ENCODE measurements at regions not wholly inside any gene's neighbourhood (a gene's known extent, or its start where the extent isn't known, plus 50 kb on each side); places are given as distances from the start of the nearest gene placed in this dataset.

GRCh38 chr13:37510441-37510840 is 88.1 kb downstream of the POSTN start:
- no peak overlapping the region for H3K4me3 ChIP-seq (replicated peaks in 1 of 4; ENCODE audit: control extremely low read depth in 1 of 4, insufficient read depth in 1 of 4, low read depth in 3 of 4, low read length in 4 of 4)
- H3K4me2 ChIP-seq (ENCODE audit: extremely low read depth, insufficient read depth, low read length) = no peak overlapping the region
- no peaks in the 10 kb centered on the region for H3K4me1 ChIP-seq (ENCODE audit: control insufficient read depth, extremely low read depth, insufficient read depth, low read length)
- H4K20me1 ChIP-seq (ENCODE audit: control insufficient read depth, extremely low read depth, insufficient read depth, low read length) = no peaks in the 10 kb centered on the region
- no peak overlapping the region for H2AFZ ChIP-seq (ENCODE audit: low read length)
- no peaks in the 10 kb centered on the region for H3K79me2 ChIP-seq (ENCODE audit: control insufficient read depth, insufficient read depth, low read length)
- TF ChIP-seq, protein P1, sequence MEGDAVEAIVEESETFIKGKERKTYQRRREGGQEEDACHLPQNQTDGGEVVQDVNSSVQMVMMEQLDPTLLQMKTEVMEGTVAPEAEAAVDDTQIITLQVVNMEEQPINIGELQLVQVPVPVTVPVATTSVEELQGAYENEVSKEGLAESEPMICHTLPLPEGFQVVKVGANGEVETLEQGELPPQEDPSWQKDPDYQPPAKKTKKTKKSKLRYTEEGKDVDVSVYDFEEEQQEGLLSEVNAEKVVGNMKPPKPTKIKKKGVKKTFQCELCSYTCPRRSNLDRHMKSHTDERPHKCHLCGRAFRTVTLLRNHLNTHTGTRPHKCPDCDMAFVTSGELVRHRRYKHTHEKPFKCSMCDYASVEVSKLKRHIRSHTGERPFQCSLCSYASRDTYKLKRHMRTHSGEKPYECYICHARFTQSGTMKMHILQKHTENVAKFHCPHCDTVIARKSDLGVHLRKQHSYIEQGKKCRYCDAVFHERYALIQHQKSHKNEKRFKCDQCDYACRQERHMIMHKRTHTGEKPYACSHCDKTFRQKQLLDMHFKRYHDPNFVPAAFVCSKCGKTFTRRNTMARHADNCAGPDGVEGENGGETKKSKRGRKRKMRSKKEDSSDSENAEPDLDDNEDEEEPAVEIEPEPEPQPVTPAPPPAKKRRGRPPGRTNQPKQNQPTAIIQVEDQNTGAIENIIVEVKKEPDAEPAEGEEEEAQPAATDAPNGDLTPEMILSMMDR (conservative IDR thresholded peaks at IDR 0.05 in 1 of 2, IDR thresholded peaks at IDR 0.05 in 1 of 2; ENCODE audit: low read depth in 1 of 2, low read length in 2 of 2) = no peak
- no peak for TF ChIP-seq EZH2 (IDR thresholded peaks at IDR 0.05; ENCODE audit: low read length, missing control alignments)
- no peaks in the 10 kb centered on the region for H3K27me3 ChIP-seq (ENCODE audit: control insufficient read depth, insufficient read depth, low read length)
- no peak overlapping the region for H3K9ac ChIP-seq (ENCODE audit: insufficient read depth, low read length)
- H3K36me3 ChIP-seq (ENCODE audit: control insufficient read depth, insufficient read depth, low read length) = no peaks in the 10 kb centered on the region
- H3K9me3 ChIP-seq (ENCODE audit: control insufficient read depth, insufficient read depth, low read depth, low read length) = no peaks in the 10 kb centered on the region
- no peak for DNase-seq (ENCODE audit: low read depth in 2 of 2)
- H3K27ac ChIP-seq (ENCODE audit: insufficient read depth, low read length) = no peak overlapping the region

DNA sequence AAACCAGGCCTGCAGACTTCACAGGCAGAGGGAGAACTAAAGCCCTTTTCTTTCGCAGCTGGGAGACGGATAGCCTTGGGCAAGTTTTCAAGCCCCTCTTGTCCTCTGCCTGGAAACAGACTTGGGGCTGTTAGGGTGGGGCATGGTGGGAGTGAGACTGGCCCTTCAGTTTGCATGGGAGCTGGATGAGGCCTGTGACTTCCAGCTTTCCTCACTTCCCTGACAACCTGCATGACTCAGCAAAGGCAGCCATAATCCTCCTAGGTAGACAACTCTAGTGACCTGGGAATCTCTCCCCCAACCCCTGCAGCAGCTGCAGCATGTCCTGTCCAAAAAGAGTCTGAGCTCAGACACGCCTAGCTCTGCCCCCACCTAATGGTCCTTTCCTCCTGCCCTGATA is 93.0 kb downstream of the POSTN start:
- Histone ChIP-seq H3K9me3 (ENCODE audit: control insufficient read depth, insufficient read depth, low read depth, low read length) (no peaks in the 10 kb centered on the region), H2AFZ (ENCODE audit: low read length) (no peak overlapping the region), H3K79me2 (ENCODE audit: control insufficient read depth, insufficient read depth, low read length) (no peaks in the 10 kb centered on the region), H3K4me1 (ENCODE audit: control insufficient read depth, extremely low read depth, insufficient read depth, low read length) (no peaks in the 10 kb centered on the region), H3K36me3 (ENCODE audit: control insufficient read depth, insufficient read depth, low read length) (no peaks in the 10 kb centered on the region), H4K20me1 (ENCODE audit: control insufficient read depth, extremely low read depth, insufficient read depth, low read length) (no peaks in the 10 kb centered on the region), H3K4me2 (ENCODE audit: extremely low read depth, insufficient read depth, low read length) (no peak overlapping the region), H3K9ac (ENCODE audit: insufficient read depth, low read length) (no peak overlapping the region), H3K27ac (ENCODE audit: insufficient read depth, low read length) (no peak overlapping the region), H3K4me3 (replicated peaks in 1 of 4; ENCODE audit: control extremely low read depth in 1 of 4, insufficient read depth in 1 of 4, low read depth in 3 of 4, low read length in 4 of 4) (no peak overlapping the region), H3K27me3 (ENCODE audit: control insufficient read depth, insufficient read depth, low read length) (no peaks in the 10 kb centered on the region)
- no peak for DNase-seq (ENCODE audit: low read depth in 2 of 2)
- no peak for TF ChIP-seq EZH2 (IDR thresholded peaks at IDR 0.05; ENCODE audit: low read length, missing control alignments)
- TF ChIP-seq, protein P1 (conservative IDR thresholded peaks at IDR 0.05 in 1 of 2, IDR thresholded peaks at IDR 0.05 in 1 of 2; ENCODE audit: low read depth in 1 of 2, low read length in 2 of 2) = no peak

- no peak overlapping the region for H3K4me3 ChIP-seq (replicated peaks in 1 of 4; ENCODE audit: control extremely low read depth in 1 of 4, insufficient read depth in 1 of 4, low read depth in 3 of 4, low read length in 4 of 4)
- H2AFZ ChIP-seq (ENCODE audit: low read length) = no peak overlapping the region
- H3K27ac ChIP-seq (ENCODE audit: insufficient read depth, low read length) = no peak overlapping the region
- H3K79me2 ChIP-seq (ENCODE audit: control insufficient read depth, insufficient read depth, low read length) = no peaks in the 10 kb centered on the region
- no peaks in the 10 kb centered on the region for H4K20me1 ChIP-seq (ENCODE audit: control insufficient read depth, extremely low read depth, insufficient read depth, low read length)
- H3K4me2 ChIP-seq (ENCODE audit: extremely low read depth, insufficient read depth, low read length) = no peak overlapping the region
- H3K27me3 ChIP-seq (ENCODE audit: control insufficient read depth, insufficient read depth, low read length) = no peaks in the 10 kb centered on the region
- no peak for DNase-seq (ENCODE audit: low read depth in 2 of 2)
- no peaks in the 10 kb centered on the region for H3K36me3 ChIP-seq (ENCODE audit: control insufficient read depth, insufficient read depth, low read length)
- no peaks in the 10 kb centered on the region for H3K4me1 ChIP-seq (ENCODE audit: control insufficient read depth, extremely low read depth, insufficient read depth, low read length)
- no peak for TF ChIP-seq EZH2 (IDR thresholded peaks at IDR 0.05; ENCODE audit: low read length, missing control alignments)
- TF ChIP-seq, protein P1 (conservative IDR thresholded peaks at IDR 0.05 in 1 of 2, IDR thresholded peaks at IDR 0.05 in 1 of 2; ENCODE audit: low read depth in 1 of 2, low read length in 2 of 2) = no peak
- no peak overlapping the region for H3K9ac ChIP-seq (ENCODE audit: insufficient read depth, low read length)
- no peaks in the 10 kb centered on the region for H3K9me3 ChIP-seq (ENCODE audit: control insufficient read depth, insufficient read depth, low read depth, low read length)
Observed at GRCh38 chr13:37504251-37504650, 94.3 kb downstream of the POSTN start.

All from fibroblast of lung (primary cell).